ENCODE measurements at regions not wholly inside any gene's neighbourhood (a gene's known extent, or its start where the extent isn't known, plus 50 kb on each side); places are given as distances from the start of the nearest gene placed in this dataset.
A peak's percentile ranks its signal among the peaks of the same experiment; 100 is the strongest.

DNA sequence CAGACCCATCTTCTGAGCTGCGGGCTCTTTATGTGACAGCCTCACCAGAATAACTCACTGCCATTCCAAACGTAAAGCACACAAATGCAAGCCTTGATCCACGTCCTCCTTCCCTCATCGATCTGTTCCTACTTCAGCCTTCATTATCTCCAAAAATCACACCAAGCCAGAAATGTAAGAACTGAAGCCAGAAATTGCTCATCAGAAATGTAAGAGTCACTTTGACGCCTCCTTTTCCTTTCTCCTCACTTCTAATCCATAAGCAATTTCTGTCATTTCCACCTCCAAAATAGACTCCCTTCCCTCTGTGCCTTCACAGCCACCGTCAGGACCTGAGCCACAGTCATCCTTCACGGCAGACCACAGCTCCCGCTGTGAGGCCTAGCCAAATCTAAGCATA, 387.3 kb upstream of the B3GAT1 start:
- DNase-seq (ENCODE audit: low spot score), result no peak

GRCh38 chr11:134797411-134798089, 385.5 kb upstream of the B3GAT1 start:
- no peak for DNase-seq (ENCODE audit: low spot score)

DNA sequence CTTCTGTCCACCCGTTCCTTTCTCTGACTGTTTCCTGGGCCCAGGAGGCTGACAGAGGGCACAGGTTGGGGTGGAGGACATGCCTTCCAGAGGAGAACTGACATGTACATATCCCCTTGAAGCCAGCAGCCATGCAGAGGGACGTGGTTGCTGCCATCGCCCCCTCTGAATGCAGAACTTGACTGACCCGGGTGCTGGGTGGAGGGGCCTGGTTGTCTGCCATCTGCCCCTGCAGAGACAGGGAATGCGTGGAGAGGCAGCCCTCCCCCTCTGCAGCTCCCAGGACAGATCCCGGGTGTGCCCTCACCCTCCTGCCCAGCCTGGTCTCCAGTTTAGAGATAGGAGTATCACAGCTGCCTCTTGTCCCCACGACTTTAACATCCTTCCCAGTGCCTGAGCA, 383.0 kb upstream of the B3GAT1 start:
- no peak for DNase-seq (ENCODE audit: low spot score)

- no peak for DNase-seq (ENCODE audit: low spot score)
These were observed 382.1 kb upstream of the B3GAT1 start for GRCh38 chr11:134794192-134794591.

GRCh38 chr11:134792677-134793076, 380.6 kb upstream of the B3GAT1 start:
- no peak for DNase-seq (ENCODE audit: low spot score)

- DNase-seq (ENCODE audit: low spot score), result peak; percentile 69
These were observed 380.0 kb upstream of the B3GAT1 start for GRCh38 chr11:134792044-134792443.

DNA sequence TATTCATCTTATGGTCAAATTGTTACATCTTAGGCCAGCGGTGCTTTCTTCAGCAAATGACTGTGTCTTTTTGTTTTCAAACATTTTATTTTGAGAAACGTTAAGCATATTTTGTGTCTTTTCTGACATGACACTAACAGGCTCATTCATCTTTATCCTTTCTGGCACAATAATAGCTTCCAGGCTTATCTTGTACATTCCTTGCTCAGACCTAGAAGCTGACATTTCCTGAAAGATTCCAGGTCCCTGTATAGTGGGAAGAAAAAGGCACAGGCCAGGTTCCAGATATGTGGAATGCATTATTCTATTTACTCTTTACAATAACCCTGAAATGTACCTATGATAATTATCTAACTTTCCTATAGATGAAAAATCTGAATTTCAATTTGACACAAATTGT, 379.1 kb upstream of the B3GAT1 start:
- DNase-seq (ENCODE audit: low spot score), result no peak

DNA sequence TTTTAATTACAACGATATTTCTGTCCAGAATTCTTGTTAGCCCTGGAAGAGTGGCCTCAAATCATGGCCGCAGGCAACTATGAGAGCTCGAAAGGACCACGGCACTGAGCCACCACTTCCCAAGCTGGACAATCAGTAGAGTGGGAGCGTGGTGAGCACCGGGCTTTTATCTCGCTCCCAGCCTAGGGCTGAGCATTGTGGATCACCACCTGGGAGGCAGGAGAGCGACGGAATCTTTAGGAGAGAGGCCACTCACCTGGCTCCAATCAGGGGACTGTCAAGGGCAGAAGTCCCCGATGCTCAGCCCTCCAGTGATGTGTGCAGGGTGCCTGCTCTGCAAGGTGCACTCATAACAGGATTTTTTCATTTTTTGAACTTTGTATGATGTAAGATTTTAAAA, 377.1 kb upstream of the B3GAT1 start:
- no peak for DNase-seq (ENCODE audit: low spot score)

DNA sequence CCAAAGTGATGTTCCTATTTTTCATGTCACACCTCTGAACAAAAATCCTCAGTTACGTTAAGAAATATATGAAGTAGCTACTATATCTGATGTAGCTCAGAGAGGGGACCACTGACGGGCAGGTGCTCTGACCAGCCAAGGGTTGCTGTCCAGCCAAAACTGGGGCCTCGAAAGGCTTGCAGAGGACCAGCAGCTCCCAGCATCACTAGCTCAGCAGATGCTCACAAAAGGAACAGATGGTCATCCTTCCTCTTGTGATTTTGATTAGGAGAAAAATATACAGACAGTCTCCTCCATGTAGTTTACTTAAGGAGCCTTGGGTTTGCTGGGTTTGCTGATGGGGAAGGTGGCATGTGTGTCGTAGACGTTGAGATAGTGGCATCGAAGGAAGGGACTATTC, 374.6 kb upstream of the B3GAT1 start:
- no peak for DNase-seq (ENCODE audit: low spot score)

DNA sequence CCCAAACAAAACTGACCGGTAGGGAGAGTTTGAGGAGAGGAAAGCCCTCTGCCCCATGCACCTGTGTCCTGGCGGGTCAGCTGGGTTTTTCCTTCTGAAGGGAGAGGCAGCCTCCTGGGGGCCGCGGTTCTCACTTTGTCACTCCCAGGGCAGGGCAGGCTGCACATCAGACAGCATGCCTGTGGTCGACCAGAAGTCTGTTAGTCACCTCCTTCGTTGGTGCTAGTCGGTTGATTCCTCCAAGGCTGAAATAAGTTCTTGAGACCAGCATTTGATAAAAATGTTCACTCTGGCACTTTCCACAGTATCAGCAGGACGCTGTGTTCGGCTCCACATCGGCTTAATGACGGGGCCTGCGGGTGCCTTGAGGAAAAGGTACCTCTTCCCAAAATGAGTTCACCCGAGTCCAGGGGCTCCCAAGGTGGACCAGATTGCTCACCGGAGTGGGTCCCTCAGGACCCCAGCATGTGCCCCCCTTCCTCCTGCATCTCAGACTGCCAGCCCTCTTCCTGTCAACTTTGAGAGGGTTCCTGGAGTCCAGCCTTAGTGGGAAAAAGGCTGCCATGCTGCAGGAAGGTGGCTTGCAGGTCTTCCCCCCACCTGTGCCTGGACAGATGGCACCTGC, 373.7 kb upstream of the B3GAT1 start:
- no peak for DNase-seq (ENCODE audit: low spot score)

DNA sequence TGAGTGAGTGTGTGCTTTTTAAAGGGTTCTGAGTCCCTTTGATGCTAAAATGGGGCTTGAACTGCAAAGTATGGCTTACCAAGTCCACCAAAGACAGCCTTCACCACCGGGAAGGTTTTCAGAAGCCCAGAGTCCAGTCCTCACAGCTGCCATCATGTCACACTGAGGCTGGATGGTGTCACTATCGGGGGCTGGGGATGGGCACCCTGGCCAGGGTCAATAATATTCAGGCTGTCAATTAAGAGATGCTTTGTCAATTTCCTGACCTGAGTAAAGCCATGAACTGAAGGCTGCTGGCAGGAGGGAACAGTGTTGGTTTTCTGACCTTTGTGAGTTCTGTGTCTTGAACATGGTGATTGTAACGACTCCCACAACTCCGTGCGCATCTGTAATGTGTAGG, 373.0 kb upstream of the B3GAT1 start:
- DNase-seq (ENCODE audit: low spot score), result no peak

DNA sequence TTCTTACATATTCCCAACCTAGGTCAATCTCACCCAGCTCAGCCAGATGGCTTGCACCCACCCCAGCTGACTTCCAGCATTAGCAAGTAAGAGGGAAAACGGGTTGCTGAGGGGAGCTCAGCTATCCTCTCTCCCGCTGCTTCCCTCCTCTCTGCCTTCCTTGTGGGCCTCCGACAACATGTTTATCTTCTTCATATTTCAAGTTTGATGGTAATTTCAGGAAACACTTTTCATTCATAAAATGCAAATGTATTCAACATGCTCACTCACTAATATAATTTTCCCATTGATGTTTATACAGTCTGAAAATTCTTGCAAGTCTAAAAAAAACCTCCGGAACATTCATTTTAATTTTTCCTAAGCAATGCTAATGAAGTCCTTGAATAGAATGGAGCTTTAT, 372.5 kb upstream of the B3GAT1 start:
- DNase-seq (ENCODE audit: low spot score), result no peak

- DNase-seq (ENCODE audit: low spot score), result no peak
These were observed 372.0 kb upstream of the B3GAT1 start for GRCh38 chr11:134784046-134784445.

DNA sequence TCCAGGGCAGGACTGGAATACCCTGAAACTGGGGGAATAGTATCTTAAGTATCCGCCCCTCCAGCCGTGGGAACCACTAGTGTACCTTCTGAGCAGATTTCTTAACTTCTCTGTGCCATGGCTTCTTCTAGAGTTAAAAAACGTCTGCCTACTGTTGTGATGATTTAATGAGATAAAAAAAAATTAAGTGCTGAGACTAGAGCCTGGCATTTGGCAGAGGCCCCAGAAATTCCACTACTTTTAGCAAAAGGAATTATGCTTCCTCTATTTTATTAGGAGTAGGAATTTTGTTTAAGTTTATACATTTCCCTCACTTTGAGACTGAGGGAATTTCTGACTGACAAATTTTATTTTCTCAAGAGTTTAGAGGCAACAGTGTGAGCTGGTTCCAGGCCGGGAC, 371.2 kb upstream of the B3GAT1 start:
- DNase-seq (ENCODE audit: low spot score), result no peak

DNA sequence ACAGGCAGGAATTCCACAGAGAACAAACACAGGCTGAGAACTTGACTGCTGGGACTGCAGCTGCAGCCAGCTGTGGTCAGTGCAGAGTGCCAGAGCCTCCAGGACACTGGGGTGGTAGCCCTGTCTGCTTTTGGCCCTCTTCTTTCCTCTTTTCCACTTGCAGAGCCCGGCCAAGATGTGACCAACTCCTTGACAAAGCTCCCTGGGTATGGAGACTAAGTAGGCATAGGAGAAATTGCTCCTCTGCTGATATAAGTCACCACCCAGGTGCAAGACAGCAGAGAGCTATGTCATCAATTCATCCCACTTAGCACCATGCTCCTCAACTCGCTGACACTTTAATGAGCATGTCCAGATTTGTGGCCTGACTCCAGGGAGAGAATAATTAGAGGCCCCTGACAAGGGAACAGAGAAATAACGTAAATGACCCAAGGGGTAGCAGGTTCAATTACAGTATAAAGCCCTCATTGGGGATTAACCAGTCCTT, 369.4 kb upstream of the B3GAT1 start:
- DNase-seq (ENCODE audit: low spot score), result no peak

GRCh38 chr11:134780486-134781147, 368.6 kb upstream of the B3GAT1 start:
- DNase-seq (ENCODE audit: low spot score), result peak; percentile 82

- DNase-seq (ENCODE audit: low spot score), result no peak
These were observed 367.1 kb upstream of the B3GAT1 start for GRCh38 chr11:134779179-134779578.

- DNase-seq (ENCODE audit: low spot score), result no peak
These were observed 356.4 kb upstream of the B3GAT1 start for GRCh38 chr11:134768463-134768862.

DNA sequence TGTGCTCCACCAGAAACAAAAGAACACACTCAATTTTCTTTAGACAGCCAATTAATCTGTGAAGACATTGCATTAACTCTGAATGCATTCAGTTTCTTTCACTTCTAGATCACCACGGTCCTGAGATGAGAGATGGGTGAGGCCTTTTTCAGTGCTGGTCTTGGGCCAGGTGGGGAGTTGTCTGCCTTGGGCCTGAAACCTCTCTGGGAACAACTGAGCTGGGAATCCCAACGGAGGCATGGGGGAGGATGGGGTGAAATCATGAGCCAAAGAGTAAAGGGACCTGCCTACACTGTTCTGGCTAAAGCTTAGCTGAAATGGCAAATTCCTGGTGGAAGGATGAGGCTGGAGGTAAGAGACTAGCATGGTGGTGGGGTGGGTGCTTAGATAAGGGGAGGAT, 353.5 kb upstream of the B3GAT1 start:
- no peak for DNase-seq (ENCODE audit: low spot score)

- no peak for DNase-seq (ENCODE audit: low spot score)
These were observed 352.9 kb upstream of the B3GAT1 start for GRCh38 chr11:134764966-134765365.

DNA sequence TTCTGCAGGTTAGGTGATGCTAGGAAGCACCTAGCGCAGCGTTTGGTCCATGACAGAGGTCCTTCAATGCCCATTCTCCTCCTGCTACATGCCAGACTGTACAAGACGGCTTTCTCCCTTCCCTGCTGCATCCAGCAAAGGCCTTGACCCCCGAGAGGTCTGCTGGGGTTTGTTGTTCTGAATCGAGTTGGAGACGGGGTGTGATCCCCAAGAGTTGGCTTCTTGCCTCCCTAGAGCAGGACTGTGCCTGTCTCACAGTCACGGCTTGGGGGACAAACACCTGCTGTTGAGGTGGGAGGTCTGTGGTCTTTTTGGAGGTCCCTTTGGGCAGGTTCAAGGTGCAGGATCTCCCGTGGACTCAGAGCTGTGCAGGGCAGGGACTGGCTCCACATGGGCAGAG, 352.3 kb upstream of the B3GAT1 start:
- DNase-seq (ENCODE audit: low spot score), result no peak

DNA sequence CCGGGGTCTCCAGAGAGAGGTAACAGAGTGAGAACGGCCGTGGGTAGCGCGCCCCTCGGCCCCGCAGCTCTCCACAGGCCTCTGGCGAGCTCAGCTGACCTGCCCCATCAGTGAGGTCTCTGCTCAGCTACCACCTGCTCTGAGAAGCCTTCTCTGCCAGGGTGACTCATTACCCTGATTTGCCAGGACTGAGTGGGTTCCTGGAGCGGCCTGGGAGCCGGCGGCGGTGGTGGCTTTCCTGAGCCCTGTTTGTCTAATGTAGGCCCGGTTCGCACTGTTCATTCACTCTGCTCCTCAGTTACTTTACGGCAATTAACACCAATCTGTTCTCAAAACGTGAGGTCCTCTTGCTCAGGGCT, 351.0 kb upstream of the B3GAT1 start:
- DNase-seq (ENCODE audit: low spot score), result no peak

GRCh38 chr11:134762248-134763029, 350.4 kb upstream of the B3GAT1 start:
- peak; percentile 44 for DNase-seq (ENCODE audit: low spot score)

Data from hepatic stellate cell (primary cell).